H1 (cell line): ENCODE measurements at regions not wholly inside any gene's neighbourhood (a gene's known extent, or its start where the extent isn't known, plus 50 kb on each side); places are given as distances from the start of the nearest gene placed in this dataset.
A peak's percentile ranks its signal among the peaks of the same experiment; 100 is the strongest.

Experiments used
- CTCF ChIA-PET: fragments of 300-600 bp; sonication (Branson Sonifier 250); formaldehyde crosslinking; loops from one replicate; lab custom pipeline; 2021; ENCODE audit not compliant: partially characterized antibody; lab: Charles Lee
- POLR2A ChIA-PET: fragments of 300-600 bp; sonication (Branson Sonifier 250); formaldehyde crosslinking; loops from one replicate; lab custom pipeline; 2021; ENCODE audit warnings: inconsistent platforms; ENCODE audit not compliant: partially characterized antibody; lab: Charles Lee
- DNase-seq, 2 experiments: peaks; one replicate each; pipeline versions ENCODE4 v3.0.0 to v3.0.0-alpha.2; 2010 to 2022; ENCODE audit warnings: low spot score in 2 of 2, low read depth in 1 of 2, mixed read lengths in 1 of 2
- FAIRE-seq: peaks from 2 replicates; lab custom pipeline; 2011; peaks lifted over from hg19 to GRCh38; lab: Jason Lieb, UNC
- H2AFZ ChIP-seq: 2 replicates; pipeline ENCODE4 v1.8.1; 2012; ENCODE audit warnings: low read length, inconsistent platforms
- H2AK5ac ChIP-seq: 2 replicates; pipeline ENCODE4 v1.6.1; 2013; ENCODE audit warnings: low read depth, low read length
- H2BK120ac ChIP-seq: replicated peaks from 2 replicates; pipeline ENCODE3; 2013; ENCODE audit warnings: low read depth, low read length, inconsistent platforms
- H2BK12ac ChIP-seq: 2 replicates; pipeline ENCODE4 v1.6.1; 2013; ENCODE audit warnings: low read depth, low read length
- H2BK15ac ChIP-seq: 2 replicates; pipeline ENCODE4 v1.6.1; 2013; ENCODE audit warnings: low read length
- H2BK20ac ChIP-seq: 2 replicates; pipeline ENCODE4 v1.6.1; 2013; ENCODE audit warnings: low read length
- H2BK5ac ChIP-seq: 2 replicates; pipeline ENCODE4 v1.6.1; 2013; ENCODE audit warnings: low read depth, low read length
- H3K14ac ChIP-seq: 2 replicates; pipeline ENCODE4 v1.6.1; 2013; ENCODE audit warnings: inconsistent platforms; ENCODE audit not compliant: insufficient read length
- H3K18ac ChIP-seq: 2 replicates; pipeline ENCODE4 v1.6.1; 2013; ENCODE audit warnings: low read length; ENCODE audit errors: extremely low read depth
- H3K23ac ChIP-seq: 2 replicates; pipeline ENCODE4 v1.6.1; 2013; ENCODE audit warnings: inconsistent platforms; ENCODE audit not compliant: insufficient read length
- H3K23me2 ChIP-seq: 2 replicates; pipeline ENCODE4 v1.6.1; 2013; ENCODE audit warnings: low read depth, low read length
- H3K27ac ChIP-seq: 2 replicates; pipeline ENCODE4 v1.6.1; 2011; ENCODE audit warnings: low read depth, low read length, inconsistent platforms
- H3K27me3 ChIP-seq, 4 experiments: replicated peaks in 1 of 4; 1 replicate in 1 of 4; 2 replicates in 3 of 4; pipeline versions ENCODE4 v1.6.1 to v1.8.1; 2011 to 2013; ENCODE audit warnings: low read length in 3 of 4, mild to moderate bottlenecking in 3 of 4, inconsistent platforms in 2 of 4, mixed read lengths in 2 of 4, moderate library complexity in 1 of 4; ENCODE audit not compliant: control insufficient read depth in 3 of 4, insufficient read depth in 3 of 4; ENCODE audit errors: extremely low read depth in 1 of 4
- H3K36me3 ChIP-seq, 4 experiments: 2 replicates each; pipeline versions ENCODE4 v1.6.1 to v1.8.1; 2011 to 2013; ENCODE audit warnings: mild to moderate bottlenecking in 4 of 4, low read length in 3 of 4, moderate library complexity in 2 of 4, control low read depth in 1 of 4, inconsistent platforms in 1 of 4; ENCODE audit not compliant: insufficient read depth in 4 of 4, control insufficient read depth in 2 of 4
- H3K4ac ChIP-seq: replicated peaks from 2 replicates; pipeline ENCODE3; 2013; ENCODE audit warnings: low read length, low read depth, mixed read lengths, inconsistent platforms; ENCODE audit not compliant: insufficient read length
- H3K4me1 ChIP-seq, 4 experiments: replicated peaks in 1 of 4; 1 replicate in 1 of 4; 2 replicates in 3 of 4; pipeline versions ENCODE4 v1.6.1 to v1.8.1; 2011 to 2013; ENCODE audit warnings: low read length in 3 of 4, inconsistent platforms in 2 of 4, mixed read lengths in 1 of 4; ENCODE audit not compliant: insufficient read depth in 4 of 4, control insufficient read depth in 3 of 4
- H3K4me2 ChIP-seq, 2 experiments: 2 replicates each; pipeline versions ENCODE4 v1.6.1 to v1.8.1; 2011 to 2013; ENCODE audit warnings: low read depth in 2 of 2, low read length in 2 of 2, control low read depth in 1 of 2, inconsistent platforms in 1 of 2, mild to moderate bottlenecking in 1 of 2; ENCODE audit not compliant: insufficient read depth in 1 of 2
- H3K4me3 ChIP-seq, 4 experiments: fragments of 200-600, 300-600 bp in 1 of 4; sonication (generic), shearing (Covaris generic), sonication (Bioruptor Twin) in 1 of 4; 2 replicates each; pipeline versions ENCODE4 v1.5.1 to v1.8.1; 2011 to 2016; ENCODE audit warnings: low read length in 4 of 4, low read depth in 3 of 4, control low read depth in 2 of 4, inconsistent platforms in 2 of 4, mild to moderate bottlenecking in 2 of 4, mixed read lengths in 1 of 4, moderate library complexity in 1 of 4; ENCODE audit not compliant: insufficient read depth in 2 of 4; ENCODE audit errors: extremely low read depth in 1 of 4
- H3K56ac ChIP-seq: replicated peaks from 2 replicates; pipeline ENCODE3; 2013; ENCODE audit warnings: low read depth, mild to moderate bottlenecking, mixed read lengths, low read length, inconsistent platforms; ENCODE audit not compliant: insufficient read length
- H3K79me1 ChIP-seq: 2 replicates; pipeline ENCODE4 v1.6.1; 2013; ENCODE audit warnings: low read depth, low read length, control low read depth
- H3K79me2 ChIP-seq, 2 experiments: 2 replicates each; pipeline versions ENCODE4 v1.6.1 to v1.8.1; 2012 to 2013; ENCODE audit warnings: low read length in 2 of 2, mild to moderate bottlenecking in 2 of 2, inconsistent platforms in 1 of 2; ENCODE audit not compliant: insufficient read depth in 2 of 2, control insufficient read depth in 1 of 2
- H3K9ac ChIP-seq, 4 experiments: replicated peaks in 1 of 4; 1 replicate in 1 of 4; 2 replicates in 3 of 4; pipeline versions ENCODE4 v1.6.1 to v1.8.1; 2011 to 2013; ENCODE audit warnings: low read depth in 3 of 4, low read length in 3 of 4, control low read depth in 2 of 4, mild to moderate bottlenecking in 2 of 4, moderate library complexity in 2 of 4, inconsistent platforms in 1 of 4; ENCODE audit errors: extremely low read depth in 1 of 4
- H3K9me3 ChIP-seq, 2 experiments: 2 replicates each; pipeline versions ENCODE4 v1.6.1 to v1.8.1; 2012 to 2013; ENCODE audit warnings: mild to moderate bottlenecking in 2 of 2, moderate library complexity in 2 of 2, control low read depth in 1 of 2, inconsistent platforms in 1 of 2, low read depth in 1 of 2, low read length in 1 of 2, mixed read lengths in 1 of 2; ENCODE audit not compliant: insufficient read depth in 2 of 2
- H4K20me1 ChIP-seq, 2 experiments: replicated peaks in 1 of 2; 2 replicates each; pipeline versions ENCODE3 to v1.8.1; 2011 to 2013; ENCODE audit warnings: inconsistent platforms in 2 of 2, low read length in 2 of 2, mild to moderate bottlenecking in 1 of 2; ENCODE audit not compliant: insufficient read depth in 2 of 2, control insufficient read depth in 1 of 2
- H4K5ac ChIP-seq: 2 replicates; pipeline ENCODE4 v1.6.1; 2013; ENCODE audit warnings: low read length, low read depth, mixed read lengths, inconsistent platforms; ENCODE audit not compliant: insufficient read length
- H4K8ac ChIP-seq: 2 replicates; pipeline ENCODE4 v1.8.0; 2013; ENCODE audit warnings: mild to moderate bottlenecking, moderate library complexity, low read length, inconsistent platforms; ENCODE audit not compliant: insufficient read depth; ENCODE audit errors: extremely low read depth
- H4K91ac ChIP-seq: replicated peaks from 2 replicates; pipeline ENCODE3; 2013; ENCODE audit warnings: low read length, mixed read lengths, inconsistent platforms; ENCODE audit not compliant: insufficient read length
- BACH1 ChIP-seq: IDR thresholded peaks from 2 replicates; pipeline ENCODE4 v1.6.1; 2012; ENCODE audit warnings: low read length, improper control_type of control experiment
- BRCA1 ChIP-seq: IDR thresholded peaks from 2 replicates; pipeline ENCODE4 v1.6.1; 2012; ENCODE audit warnings: low read depth, low read length, improper control_type of control experiment
- CBX5 ChIP-seq: fragments of 300-800, 300-1000 bp; sonication (generic); IDR thresholded peaks from 2 replicates; pipeline ENCODE4 v1.7.1; 2016; ENCODE audit warnings: antibody characterized with exemption, low read length, low read depth
- CREB1 ChIP-seq: IDR thresholded peaks from 2 replicates; pipeline ENCODE4 v1.6.1; 2012; ENCODE audit warnings: inconsistent platforms
- CTBP2 ChIP-seq: IDR thresholded peaks from 2 replicates; pipeline ENCODE4 v1.7.0; 2011; ENCODE audit warnings: borderline replicate concordance, mild to moderate bottlenecking, moderate library complexity, mixed read lengths, low read length; ENCODE audit not compliant: insufficient read depth, insufficient read length
- E2F6 ChIP-seq: IDR thresholded peaks from 2 replicates; pipeline ENCODE4 v1.6.1; 2012; ENCODE audit warnings: inconsistent platforms
- EP300 ChIP-seq, 2 experiments: IDR thresholded peaks; 1 replicate in 1 of 2; 2 replicates in 1 of 2; pipeline ENCODE4 v1.6.1; 2011 to 2012; ENCODE audit warnings: low read depth in 2 of 2, low read length in 2 of 2, mild to moderate bottlenecking in 2 of 2, borderline replicate concordance in 1 of 2, inconsistent platforms in 1 of 2, moderate library complexity in 1 of 2
- HDAC6 ChIP-seq: IDR thresholded peaks from one replicate; pipeline ENCODE4 v1.7.1; 2012; ENCODE audit warnings: low read depth, mild to moderate bottlenecking, inconsistent platforms, low read length, moderate library complexity
- MAX ChIP-seq: IDR thresholded peaks from 2 replicates; pipeline ENCODE4 v1.6.1; 2012; ENCODE audit warnings: inconsistent platforms
- NANOG ChIP-seq: IDR thresholded peaks from 2 replicates; pipeline ENCODE4 v1.6.1; 2011; ENCODE audit warnings: low read length, low read depth, mild to moderate bottlenecking, inconsistent platforms; ENCODE audit not compliant: insufficient read depth, poor library complexity, severe bottlenecking
- POU5F1 ChIP-seq: IDR thresholded peaks from 2 replicates; pipeline ENCODE4 v1.6.1; 2011; ENCODE audit warnings: low read depth, mild to moderate bottlenecking, low read length, moderate library complexity
- SIN3A ChIP-seq, 2 experiments: IDR thresholded peaks in 1 of 2; conservative IDR thresholded peaks in 1 of 2; 2 replicates each; pipeline ENCODE4 v1.6.1; 2011 to 2012; ENCODE audit warnings: low read length in 2 of 2, improper control_type of control experiment in 1 of 2, low read depth in 1 of 2, mild to moderate bottlenecking in 1 of 2
- SP2 ChIP-seq: IDR thresholded peaks from 2 replicates; pipeline ENCODE4 v1.6.1; 2012; ENCODE audit warnings: mild to moderate bottlenecking, low read length, inconsistent platforms
- ZNF274 ChIP-seq: IDR thresholded peaks from 2 replicates; pipeline ENCODE4 v1.7.0; 2012; ENCODE audit warnings: low read length, borderline replicate concordance; ENCODE audit errors: extremely low read depth
- WGBS, 2 experiments: shearing (Covaris generic) in 1 of 2; methylation state at CpG; one replicate each; pipeline versions ENCODE4 v1.1.6 to v1.1.7; 2013 to 2015; ENCODE audit warnings: low lambda C conversion rate in 2 of 2, mixed read lengths in 2 of 2, inconsistent platforms in 1 of 2, low coverage in 1 of 2, missing lambda C conversion rate in 1 of 2; ENCODE audit not compliant: insufficient replicate concordance in 2 of 2, insufficient coverage in 1 of 2, insufficient read length in 1 of 2; ENCODE audit errors: extremely low coverage in 1 of 2, missing lambda C conversion rate in 1 of 2; 5-methylcytosine and 5-hydroxymethylcytosine counted together

- H2AK5ac ChIP-seq: no peak overlapping the region
- H3K23me2 ChIP-seq: no peaks in the 10 kb centered on the region
- POLR2A ChIA-PET: no interaction called here
- no peaks in the 10 kb centered on the region for H3K9me3 ChIP-seq
- CTCF ChIA-PET: interaction anchor here (0.8 to 1.0 kb wide), 2 partner anchors 86 to 536 kb away, joined by 3 to 4 read pairs; no protein-coding TSS in a partner anchor
- no peak overlapping the region for H3K14ac ChIP-seq
- H3K27me3 ChIP-seq: no peaks in the 10 kb centered on the region
- no peaks in the 10 kb centered on the region for H3K4me1 ChIP-seq
- no peak overlapping the region for H3K4ac ChIP-seq
- 0 out of 8 replicates have a peak, but pooled peaks cover 0 to 2% (median 0%) of the 10 kb centered on the region in 4 experiments for H3K36me3 ChIP-seq
- H4K5ac ChIP-seq: no peak overlapping the region
- DNase-seq (no peak), FAIRE-seq (no peak)
- no peak overlapping the region for H3K27ac ChIP-seq
- no peak overlapping the region for H2BK120ac ChIP-seq
- no peak overlapping the region for H2BK12ac ChIP-seq
- no peak overlapping the region for H3K23ac ChIP-seq
- no peak overlapping the region for H2BK15ac ChIP-seq
- 0 out of 2 replicates have a peak overlapping the region, but pooled peaks have one; percentile 13 for H2BK20ac ChIP-seq
- H4K8ac ChIP-seq: no peak overlapping the region
- no peaks in the 10 kb centered on the region for H3K79me2 ChIP-seq
- no peak overlapping the region for H3K4me2 ChIP-seq
- WGBS, 2 experiments: 93% methylated on average over 2 of the region's 2 CpGs; no CpG with 5 or more reads in 1 of the 2 experiments
- H3K18ac ChIP-seq: no peak overlapping the region
- H3K4me3 ChIP-seq: no peak overlapping the region
- H4K91ac ChIP-seq: no peak overlapping the region
- H3K79me1 ChIP-seq: no peaks in the 10 kb centered on the region
- no peak overlapping the region for H3K56ac ChIP-seq
- H4K20me1 ChIP-seq: no peaks in the 10 kb centered on the region
- H3K9ac ChIP-seq: no peak overlapping the region
- H2BK5ac ChIP-seq: no peak overlapping the region
- no peak overlapping the region for H2AFZ ChIP-seq
- TF ChIP-seq CTBP2: no peak
- TF ChIP-seq HDAC6: no peak
- no peak for TF ChIP-seq ZNF274
- TF ChIP-seq NANOG: no peak
- no peak for TF ChIP-seq BACH1
- TF ChIP-seq EP300 (IDR thresholded peaks at IDR 0.05; ENCODE audit: borderline replicate concordance in 1 of 2, low read depth in 2 of 2, low read length in 2 of 2): no peak
- no peak for TF ChIP-seq POU5F1
- no peak for TF ChIP-seq CREB1
- TF ChIP-seq SIN3A (conservative IDR thresholded peaks at IDR 0.05 in 1 of 2, IDR thresholded peaks at IDR 0.05 in 1 of 2; ENCODE audit: low read depth in 1 of 2, low read length in 2 of 2): no peak
- TF ChIP-seq BRCA1: no peak
- no peak for TF ChIP-seq SP2
- no peak for TF ChIP-seq MAX
- TF ChIP-seq E2F6: no peak
- no peak for TF ChIP-seq CBX5
Observed at GRCh38 chr1:112250892-112251291, 145.1 kb upstream of the CTTNBP2NL start.
